HepG2 (cell line): ENCODE measurements at regions not wholly inside any gene's neighbourhood (a gene's known extent, or its start where the extent isn't known, plus 50 kb on each side); places are given as distances from the start of the nearest gene placed in this dataset.

ENCODE experiments used
- ATAC-seq: fragments of 200-7000 bp; cut with Tn5 transposase; 3 replicates; pipeline ENCODE4 v1.9.1; 2020; ENCODE audit warnings: mild to moderate bottlenecking, moderate library complexity
- BruUV-seq: library from RNA; stranded (reverse); fragments of 400-500 nt; replicated peaks from 2 replicates; lab custom pipeline; 2021; lab: Mats Ljungman, UMichigan
- CTCF ChIA-PET: fragments of 300-600 bp; formaldehyde crosslinking; extraction: SDS; loops from one replicate; lab custom pipeline; 2021; ENCODE audit warnings: low total read pairs, inconsistent platforms, low intra/inter-chr PET ratio; lab: Yijun Ruan, JAX
- POLR2A ChIA-PET: fragments of 350-600 bp; sonication (Branson Sonifier 250); formaldehyde crosslinking; loops from one replicate; lab custom pipeline; 2020; ENCODE audit warnings: antibody characterized with exemption, inconsistent platforms; lab: Yijun Ruan, JAX
- DNase-seq: peaks from one replicate; pipeline ENCODE4 v3.0.0-alpha.2; 2015; ENCODE audit warnings: low spot score
- FAIRE-seq: peaks from 3 replicates; lab custom pipeline; 2011; peaks lifted over from hg19 to GRCh38; lab: Jason Lieb, UNC
- H2AFZ ChIP-seq: one replicate; pipeline ENCODE4 v1.6.1; 2011; ENCODE audit warnings: low read length, inconsistent platforms
- H3K27ac ChIP-seq: fragments of 300-600 bp; 3 replicates; pipeline ENCODE4 v1.8.0; 2011; ENCODE audit warnings: mixed run types, mild to moderate bottlenecking, mixed read lengths, low read length, inconsistent platforms; ENCODE audit not compliant: insufficient read depth; ENCODE audit errors: extremely low read length
- H3K27me3 ChIP-seq, 2 experiments: fragments of 200-600 bp in 1 of 2; 2 replicates in 1 of 2; 3 replicates in 1 of 2; pipeline versions ENCODE4 v1.6.0 to v1.8.0; 2011; ENCODE audit warnings: low read length in 2 of 2, mild to moderate bottlenecking in 2 of 2, moderate library complexity in 2 of 2, inconsistent platforms in 1 of 2; ENCODE audit not compliant: insufficient read depth in 2 of 2, control insufficient read depth in 1 of 2
- H3K36me3 ChIP-seq, 2 experiments: fragments of 200-600 bp in 1 of 2; replicated peaks in 1 of 2; 2 replicates in 1 of 2; 3 replicates in 1 of 2; pipeline versions ENCODE4 v1.5.1 to v1.8.0; 2011; ENCODE audit warnings: low read length in 2 of 2, inconsistent platforms in 1 of 2; ENCODE audit not compliant: insufficient read depth in 2 of 2, control insufficient read depth in 1 of 2
- H3K4me1 ChIP-seq: 2 replicates; pipeline ENCODE4 v1.5.1; 2012; ENCODE audit warnings: low read length, inconsistent platforms; ENCODE audit not compliant: insufficient read depth
- H3K4me2 ChIP-seq: 2 replicates; pipeline ENCODE4 v1.6.0; 2011; ENCODE audit warnings: low read depth, low read length, inconsistent platforms
- H3K4me3 ChIP-seq, 3 experiments: fragments of 200-600 bp in 1 of 3; sonication (generic), shearing (Covaris generic) in 1 of 3; replicated peaks in 1 of 3; 2 replicates each; pipeline ENCODE4 v1.5.1; 2011 to 2016; ENCODE audit warnings: low read length in 3 of 3, inconsistent platforms in 2 of 3, low read depth in 2 of 3, mild to moderate bottlenecking in 2 of 3, control low read depth in 1 of 3, mixed read lengths in 1 of 3; ENCODE audit not compliant: insufficient read depth in 1 of 3
- H3K79me2 ChIP-seq: one replicate; pipeline ENCODE4 v1.6.1; 2011; ENCODE audit warnings: low read length, inconsistent platforms; ENCODE audit not compliant: insufficient read depth
- H3K9ac ChIP-seq: 2 replicates; pipeline ENCODE4 v1.6.0; 2011; ENCODE audit warnings: mild to moderate bottlenecking, low read depth, low read length, inconsistent platforms; ENCODE audit not compliant: insufficient read depth
- H3K9me3 ChIP-seq: 2 replicates; pipeline ENCODE4 v1.5.1; 2012; ENCODE audit warnings: mild to moderate bottlenecking, low read length
- H4K20me1 ChIP-seq: 2 replicates; pipeline ENCODE4 v1.6.0; 2011; ENCODE audit warnings: inconsistent platforms, mild to moderate bottlenecking, low read length, moderate library complexity; ENCODE audit not compliant: insufficient read depth
- CEBPB ChIP-seq: IDR thresholded peaks from 2 replicates; pipeline ENCODE4 v1.6.1; 2011; ENCODE audit warnings: low read depth, low read length, improper control_type of control experiment, borderline replicate concordance
- NFYB ChIP-seq: sonication (generic); formaldehyde crosslinking; IDR thresholded peaks from 2 replicates; pipeline ENCODE4 v1.4.0; 2020; ENCODE audit warnings: missing genetic modification reagents
- PLRG1 ChIP-seq: fragments of 450-650 bp; conservative IDR thresholded peaks from 2 replicates; pipeline ENCODE4 v1.6.1; 2016
- ZNF629 ChIP-seq: sonication (generic); formaldehyde crosslinking; conservative IDR thresholded peaks from 2 replicates; pipeline ENCODE4 v1.5.0; 2020; ENCODE audit warnings: missing genetic modification reagents
- WGBS: methylation state at CpG from one replicate; pipeline ENCODE4 v1.1.6; 2017; ENCODE audit warnings: low lambda C conversion rate; 5-methylcytosine and 5-hydroxymethylcytosine counted together
- in situ Hi-C: cut with HindIII; loops from 2 replicates; pipeline ENCODE4 v1.10.0; 2017; ENCODE audit warnings: low pct_unique_long_range_greater_than_20kb; ENCODE audit not compliant: extremely low pct_ligation_motif_present
- intact Hi-C: fragments of 100-400 bp; cut with micrococcal nuclease; formaldehyde crosslinking; loops from one replicate; pipeline ENCODE4 v1.10.0; 2022; ENCODE audit not compliant: unreplicated experiment

DNA sequence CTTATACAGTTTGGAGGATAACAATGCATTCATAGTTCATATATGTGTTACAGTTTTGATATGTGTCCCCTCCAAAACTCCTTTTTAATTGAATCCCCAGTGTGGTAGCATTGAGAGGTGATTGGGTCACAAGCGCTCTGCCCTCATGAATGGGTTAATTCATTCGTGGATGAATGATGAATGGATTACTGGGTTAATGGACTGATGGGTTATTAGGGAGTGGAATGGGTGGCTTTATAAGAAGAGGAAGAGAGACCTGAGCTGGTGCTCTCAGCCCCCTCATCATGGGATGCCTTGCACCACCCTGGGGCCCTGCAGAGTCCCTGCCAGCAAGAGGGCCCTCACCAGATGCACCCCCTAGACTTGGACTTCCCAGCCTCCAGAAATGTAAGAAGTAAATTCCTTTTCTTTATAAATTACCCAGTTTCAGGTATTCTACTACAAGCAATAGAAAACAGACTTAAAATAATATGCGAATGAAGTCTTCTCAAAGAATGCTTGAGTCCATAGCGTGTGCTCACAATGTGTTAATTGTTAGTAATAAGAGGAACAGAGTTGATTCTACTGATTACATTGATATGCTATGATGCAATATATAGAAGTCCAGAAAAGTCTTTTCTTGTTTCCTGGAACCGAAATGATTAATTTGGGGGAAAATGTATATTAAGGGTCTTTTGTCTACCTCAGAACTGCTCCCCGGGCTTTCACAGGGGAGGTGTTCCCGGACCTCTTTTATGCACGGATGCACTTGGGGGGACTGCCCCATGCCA lies 190.2 kb downstream of the ERCC6L2 start:
- CTCF ChIA-PET: no interaction called here
- peaks cover 0 to 19% of the 10 kb centered on the region in 2 experiments; a peak in 3 of 5 replicates for H3K27me3 ChIP-seq
- POLR2A ChIA-PET: no interaction called here
- ATAC-seq (no peak), DNase-seq (no peak), FAIRE-seq (no peak)
- H3K4me2 ChIP-seq: no peak overlapping the region
- no peak overlapping the region for H3K9ac ChIP-seq
- H4K20me1 ChIP-seq: no peaks in the 10 kb centered on the region
- H3K4me1 ChIP-seq: peaks cover 8% of the 10 kb centered on the region; the same call in 1 of the 2 replicates
- H3K36me3 ChIP-seq: no peaks in the 10 kb centered on the region
- no peak overlapping the region for H2AFZ ChIP-seq
- in situ Hi-C loops: no loop called here
- no peak overlapping the region for H3K27ac ChIP-seq
- TF ChIP-seq PLRG1 (no peak), CEBPB (peak; percentile 29; the same call in 1 of the 2 replicates)
- no peaks in the 10 kb centered on the region for H3K79me2 ChIP-seq
- 80% methylated on average over 8 of the region's 8 CpGs for WGBS
- intact Hi-C loops: loop anchor here (10.0 kb wide), 2 partner anchors 149 to 551 kb away; partner anchors contain the start of gene PTCH1
- no TSS peak for BruUV-seq
- no peaks in the 10 kb centered on the region for H3K9me3 ChIP-seq
- H3K4me3 ChIP-seq: no peak overlapping the region

DNA sequence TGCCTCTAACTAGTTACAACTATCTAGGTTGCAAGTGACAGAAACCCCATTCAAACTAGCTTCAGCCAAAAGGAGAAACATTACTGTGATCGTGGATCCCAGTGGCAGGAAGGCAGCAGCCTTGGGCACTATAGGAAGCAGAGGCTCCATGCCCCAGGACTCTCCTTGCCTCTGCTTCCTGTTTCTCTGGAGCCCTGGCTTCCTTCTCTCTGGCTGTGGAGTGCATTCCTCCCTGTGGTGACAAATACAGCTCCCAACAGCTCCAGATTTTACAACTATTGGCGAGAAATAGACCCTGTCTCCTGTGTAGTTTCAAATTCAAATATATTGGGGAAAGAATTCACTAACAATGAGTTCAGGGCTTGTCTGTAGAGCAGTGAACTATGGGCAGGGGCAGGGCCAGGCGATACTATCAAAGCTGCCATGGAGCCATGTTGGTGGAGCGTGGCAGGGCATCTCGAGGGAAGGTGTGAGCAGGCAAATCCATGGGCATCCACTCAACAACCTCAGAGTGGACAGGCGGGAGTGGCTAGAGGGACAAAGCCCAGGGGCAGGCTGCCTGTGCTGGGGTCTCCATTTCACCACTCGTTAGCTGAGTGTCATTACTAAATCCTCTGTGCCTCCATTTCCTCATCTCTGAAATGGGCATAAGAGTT lies 189.5 kb downstream of the ERCC6L2 start:
- intact Hi-C loops: loop anchor here (10.0 kb wide), 2 partner anchors 150 to 550 kb away; partner anchors contain the start of gene PTCH1
- Histone ChIP-seq H3K4me1 (peaks cover 8% of the 10 kb centered on the region; the same call in 1 of the 2 replicates), H3K4me2 (no peak overlapping the region; the same call in 1 of the 2 replicates), H4K20me1 (no peaks in the 10 kb centered on the region), H2AFZ (no peak overlapping the region)
- no TSS peak for BruUV-seq
- CTCF ChIA-PET: no interaction called here
- WGBS: 51% methylated on average over 7 of the region's 7 CpGs
- no peak for TF ChIP-seq NFYB (CRISPR knock-in tag)
- peak; percentile 48; the same call in 1 of the 2 replicates for TF ChIP-seq ZNF629
- TF ChIP-seq, all 625 proteins: peak for 1
- no peaks in the 10 kb centered on the region for H3K36me3 ChIP-seq
- no peak for DNase-seq
- H3K27me3 ChIP-seq: peaks cover 0 to 16% of the 10 kb centered on the region in 2 experiments; a peak in 3 of 5 replicates
- POLR2A ChIA-PET: no interaction called here
- H3K27ac ChIP-seq: no peak overlapping the region
- no peaks in the 10 kb centered on the region for H3K9me3 ChIP-seq
- no peak for ATAC-seq
- no peak overlapping the region for H3K4me3 ChIP-seq
- no peak for FAIRE-seq
- in situ Hi-C loops: no loop called here
- H3K9ac ChIP-seq: no peak overlapping the region
- no peaks in the 10 kb centered on the region for H3K79me2 ChIP-seq
